SHP77 treated with DMSO at 0.1 percent for 48 hours (cell line): ENCODE measurements at regions not wholly inside any gene's neighbourhood (a gene's known extent, or its start where the extent isn't known, plus 50 kb on each side); places are given as distances from the start of the nearest gene placed in this dataset.

ENCODE experiments used
- DNase-seq: peaks from one replicate; lab custom pipeline; 2025; lab: John Stamatoyannopoulos, UW

DNA sequence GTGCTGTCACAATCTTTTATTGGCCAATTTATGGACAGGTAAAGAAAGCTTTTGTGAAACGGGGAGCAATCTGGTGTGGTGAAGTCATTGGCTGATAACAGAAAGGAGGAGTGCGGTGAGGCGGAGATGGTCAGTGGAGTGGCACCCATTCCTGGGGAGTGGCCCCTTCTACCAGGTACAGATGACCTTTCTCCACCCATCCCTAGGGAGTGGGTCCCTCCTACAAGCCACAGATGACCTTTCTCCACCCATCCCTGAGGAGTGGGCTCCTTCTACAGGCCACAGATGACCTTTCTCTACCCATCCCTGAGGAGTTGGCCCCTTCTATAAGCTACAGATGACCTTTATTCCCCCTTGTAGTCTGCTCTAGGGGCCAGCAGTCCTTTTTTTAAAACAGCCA is 267.6 kb upstream of the IRX2 start:
- DNase-seq, result no peak

DNA sequence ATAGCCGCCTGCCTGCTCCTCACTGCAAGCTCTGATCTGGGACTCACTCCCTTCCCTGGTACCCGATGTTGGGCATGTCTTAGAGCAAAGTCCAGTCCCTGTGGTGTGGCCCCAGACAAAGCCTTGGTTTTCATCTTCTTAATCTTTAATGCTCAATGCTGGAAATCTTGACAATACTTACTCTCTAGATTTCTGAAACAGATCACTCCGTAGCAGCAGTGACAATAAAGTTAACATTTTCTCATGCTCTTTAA is 260.2 kb upstream of the IRX2 start:
- DNase-seq, result no peak

DNA sequence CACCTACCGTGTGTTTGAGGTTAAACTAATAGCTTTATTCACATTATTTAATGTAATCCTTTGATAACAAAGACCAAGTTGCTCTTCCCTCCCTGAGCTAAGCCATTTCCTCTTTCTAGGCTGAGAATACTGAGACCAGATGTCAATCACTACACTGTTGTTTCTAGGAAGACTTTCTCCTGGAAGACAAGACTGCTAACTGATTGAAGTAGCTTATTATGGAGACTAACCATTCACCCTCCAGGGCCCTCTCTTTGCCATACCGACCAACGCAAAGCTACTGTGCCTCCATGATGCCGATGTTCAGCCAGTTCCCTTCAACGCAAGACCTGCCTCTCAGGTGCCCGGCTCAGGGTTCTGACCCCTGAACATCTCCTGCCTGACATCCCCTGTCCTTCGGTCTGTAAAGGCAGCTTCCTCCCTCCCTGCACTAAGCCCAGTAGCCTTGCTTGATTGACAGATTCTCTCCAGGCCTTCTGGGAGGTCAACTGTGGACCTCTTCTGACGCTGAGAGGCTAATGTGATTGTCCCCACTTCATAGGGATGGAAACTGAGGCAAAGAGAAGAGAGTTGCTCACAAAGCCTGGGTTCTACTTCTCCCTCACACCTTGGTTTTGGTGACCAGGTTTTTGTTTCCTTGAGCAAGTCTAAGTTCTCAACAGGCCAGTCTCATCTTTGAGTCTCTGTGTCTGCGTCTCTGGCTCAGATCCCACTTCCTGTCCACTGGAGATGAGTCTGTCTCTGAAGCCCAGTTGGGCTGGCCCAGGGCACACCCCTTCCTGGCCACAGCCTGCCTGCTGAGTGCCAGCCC is 259.7 kb upstream of the IRX2 start:
- no peak for DNase-seq

DNA sequence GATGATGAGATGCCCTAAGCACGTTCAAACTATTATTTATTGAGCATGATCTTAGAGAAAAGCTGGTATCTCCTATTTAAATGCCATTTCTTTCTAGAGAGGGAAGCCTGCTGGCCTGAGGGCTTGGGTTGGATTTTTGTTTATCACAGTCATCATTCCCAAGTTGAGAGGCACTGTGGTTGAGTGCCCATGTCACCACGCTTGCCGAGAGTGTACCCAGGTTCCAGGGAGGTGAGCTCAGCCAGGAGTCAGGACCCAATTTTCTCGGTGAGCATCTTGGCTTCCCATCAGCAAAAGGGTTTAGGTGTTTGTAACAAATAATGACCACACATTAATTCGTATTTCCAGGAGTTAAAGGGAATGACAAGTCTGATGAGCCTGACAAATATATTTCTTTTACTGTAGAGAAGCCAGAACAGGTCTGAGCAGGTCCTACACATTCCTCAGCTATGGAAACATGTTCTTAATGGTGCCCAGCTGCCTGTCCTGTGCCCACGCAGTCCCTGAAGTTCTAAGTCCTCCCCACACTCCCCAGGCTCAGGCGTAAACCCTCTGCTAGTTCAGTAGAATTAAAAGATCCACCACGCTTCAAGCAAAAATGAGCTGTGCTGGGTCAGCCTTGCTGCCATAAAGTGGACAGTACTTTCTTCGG is 258.9 kb upstream of the IRX2 start:
- no peak for DNase-seq

DNA sequence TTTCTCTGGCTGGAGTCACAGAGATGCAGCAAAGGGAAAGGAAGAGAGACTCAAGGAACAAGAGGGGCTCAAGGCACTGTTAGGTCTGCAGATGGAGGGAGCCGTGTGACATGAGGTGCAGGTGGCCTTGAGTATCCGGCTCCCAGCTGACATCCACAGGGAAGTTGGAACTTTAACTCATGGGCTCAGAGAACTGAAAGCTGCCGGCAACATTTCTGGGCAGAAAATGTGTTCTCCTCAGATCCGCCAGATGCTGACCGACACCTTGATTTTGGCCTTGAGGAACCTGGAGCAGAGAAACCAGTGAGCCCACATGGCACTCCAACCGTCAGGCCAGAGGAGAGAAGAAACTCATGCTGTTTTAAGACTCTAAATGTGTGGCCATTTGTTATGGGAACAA is 258.1 kb upstream of the IRX2 start:
- no peak for DNase-seq

DNA sequence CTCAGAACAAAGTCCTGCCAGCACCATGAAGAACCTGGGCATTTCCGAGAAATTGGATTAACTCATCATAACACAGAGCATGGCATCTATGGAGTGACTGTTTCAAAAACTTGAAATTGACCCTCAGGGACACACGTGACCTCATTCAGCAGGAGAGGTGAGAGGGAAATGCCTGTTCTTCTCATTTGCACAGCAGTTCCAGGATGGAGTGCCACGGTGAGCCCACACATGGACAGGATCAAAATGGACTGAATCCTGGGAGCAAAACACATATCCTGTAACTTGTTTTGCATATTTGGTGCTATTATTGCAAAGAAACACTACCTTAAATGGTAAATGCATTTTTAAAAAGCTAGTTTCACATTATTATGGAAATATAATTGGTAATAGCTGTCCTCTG is 256.1 kb upstream of the IRX2 start:
- no peak for DNase-seq

DNA sequence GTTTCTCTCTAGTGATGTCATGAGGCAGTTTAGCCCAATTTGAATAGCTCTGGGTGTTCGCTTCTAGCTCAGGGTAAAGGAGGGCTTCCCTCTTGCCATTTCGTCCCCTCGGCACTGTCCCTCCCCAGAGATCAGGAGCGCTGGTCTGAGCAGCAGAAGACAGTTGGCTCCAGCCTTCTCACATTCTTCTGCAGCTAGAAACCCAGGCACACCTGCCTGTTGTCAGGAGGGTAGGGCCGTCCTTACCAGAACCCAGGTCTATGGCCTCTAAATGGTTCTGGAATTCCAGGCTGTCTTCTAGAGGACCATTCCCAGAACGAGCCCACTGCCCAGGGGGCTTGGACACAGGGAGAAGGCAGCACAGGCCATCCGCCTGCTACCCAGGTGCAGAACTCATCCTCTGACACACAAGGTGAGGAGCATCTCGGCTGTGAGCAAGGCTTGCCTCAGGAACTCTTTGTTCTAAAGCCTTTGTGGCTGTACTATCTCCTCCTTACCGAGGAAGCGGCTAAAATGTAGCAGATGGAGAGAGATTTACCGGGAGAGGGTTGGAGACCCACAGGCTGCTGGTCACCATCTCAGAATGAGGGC is 255.6 kb upstream of the IRX2 start:
- DNase-seq, result no peak

DNA sequence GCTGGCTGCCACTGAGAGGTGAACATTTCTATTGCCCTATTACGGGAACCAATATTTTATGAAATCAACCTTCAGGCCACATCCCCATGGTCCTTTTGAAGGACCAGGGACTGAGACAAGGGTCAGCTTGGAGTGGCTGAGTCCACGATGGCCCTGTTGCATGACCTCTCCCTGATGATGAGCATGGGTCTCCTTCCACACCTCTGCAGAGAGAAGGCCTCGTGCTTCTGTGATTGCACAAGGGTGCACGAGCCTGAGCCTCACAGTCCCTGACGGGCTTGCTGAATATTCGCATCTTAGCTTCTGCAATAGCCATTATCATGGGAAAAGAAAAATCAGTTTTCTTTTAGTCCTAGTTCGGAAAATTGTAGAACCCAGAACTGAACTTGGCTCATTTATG is 255.0 kb upstream of the IRX2 start:
- DNase-seq, result no peak

DNA sequence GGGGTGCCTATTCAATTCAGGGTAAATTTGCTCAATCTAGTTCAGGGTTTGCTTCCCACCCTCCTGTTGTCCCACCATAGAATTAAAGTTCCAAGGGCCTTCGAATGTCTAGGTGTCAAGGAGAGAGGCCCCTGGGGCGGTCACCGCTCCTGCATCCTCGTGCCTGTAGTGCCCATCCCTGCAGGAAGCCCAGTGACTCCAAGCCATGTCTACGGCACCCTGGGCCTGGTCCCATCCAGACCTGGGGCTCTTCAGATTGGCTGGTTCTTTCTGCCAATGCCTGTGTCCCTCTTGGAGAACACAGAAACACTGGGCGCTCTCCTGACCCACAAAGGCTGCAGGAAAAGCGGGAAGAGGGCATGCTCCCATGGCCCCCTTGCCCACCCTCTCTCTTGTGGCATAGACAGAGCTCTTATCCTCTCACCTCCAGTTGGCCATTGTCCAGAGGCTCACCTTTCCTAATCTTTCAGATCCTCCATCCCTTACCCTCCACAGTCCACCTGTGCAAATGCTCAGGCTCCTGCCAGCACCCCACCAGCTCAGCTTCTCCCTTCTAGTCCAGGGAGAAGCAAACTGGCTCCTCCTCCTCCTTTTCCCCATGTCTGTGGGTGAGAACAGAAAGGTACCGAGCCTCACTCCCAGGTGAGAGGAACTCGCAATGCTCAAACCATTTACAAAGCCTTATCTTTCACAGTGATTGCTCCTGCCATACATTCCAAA is 253.0 kb upstream of the IRX2 start:
- DNase-seq, result no peak

DNA sequence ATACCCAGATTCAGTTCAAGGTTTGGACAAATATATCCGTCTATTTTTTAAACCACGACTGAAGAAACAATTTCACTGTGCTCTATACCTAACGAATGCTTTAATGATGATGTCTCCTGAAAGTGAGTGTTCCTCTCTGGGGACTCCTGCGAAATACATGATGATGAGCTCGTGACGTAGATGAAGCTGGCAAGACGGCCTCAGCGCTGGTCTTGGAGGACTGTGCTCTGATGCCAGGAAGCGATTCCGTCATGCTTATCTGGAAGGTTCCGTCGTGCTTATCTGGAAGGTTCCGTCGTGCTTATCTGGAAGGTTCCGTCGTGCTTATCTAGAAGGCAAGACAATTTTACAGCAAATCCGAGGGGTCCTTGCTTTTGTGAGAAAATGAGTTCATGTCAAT is 250.8 kb upstream of the IRX2 start:
- no peak for DNase-seq

DNA sequence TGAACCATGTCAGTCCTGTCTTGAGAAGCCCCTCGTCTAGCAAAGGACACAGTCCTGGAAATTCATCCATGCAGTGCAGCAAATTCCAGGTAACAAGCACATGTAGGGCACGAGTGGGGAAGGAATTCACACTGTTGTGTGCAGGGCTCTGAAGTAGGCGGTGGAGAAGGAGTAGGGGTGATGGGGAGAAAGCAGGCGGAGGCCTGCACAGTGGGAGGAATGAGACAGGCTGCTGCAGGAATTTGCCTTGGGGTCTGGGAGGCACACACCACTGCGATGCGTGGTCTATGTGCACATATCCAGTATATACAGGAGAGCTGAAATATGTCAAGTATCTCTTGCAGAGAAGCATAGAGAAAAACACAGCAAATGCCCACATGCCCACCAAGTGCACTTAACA is 249.2 kb upstream of the IRX2 start:
- no peak for DNase-seq

DNA sequence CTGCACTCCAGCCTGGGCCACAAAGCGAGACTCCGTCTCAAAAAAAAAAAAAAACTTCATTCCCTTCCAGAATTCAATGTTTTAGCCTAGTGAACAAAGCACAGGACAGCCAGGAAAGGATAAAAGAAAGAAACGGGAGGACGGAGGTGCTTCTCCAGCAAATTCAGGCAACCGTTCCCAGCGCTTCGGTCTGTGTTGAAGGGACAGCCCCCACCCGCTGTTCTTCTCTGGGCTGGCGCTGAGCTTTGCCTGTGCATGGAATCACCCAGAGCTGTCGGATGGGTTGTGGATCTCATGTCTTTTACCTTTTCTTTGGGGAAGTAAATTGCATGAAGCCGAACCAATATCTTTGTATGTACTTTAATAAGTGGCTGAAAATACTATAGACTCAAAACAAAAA is 248.4 kb upstream of the IRX2 start:
- no peak for DNase-seq

DNA sequence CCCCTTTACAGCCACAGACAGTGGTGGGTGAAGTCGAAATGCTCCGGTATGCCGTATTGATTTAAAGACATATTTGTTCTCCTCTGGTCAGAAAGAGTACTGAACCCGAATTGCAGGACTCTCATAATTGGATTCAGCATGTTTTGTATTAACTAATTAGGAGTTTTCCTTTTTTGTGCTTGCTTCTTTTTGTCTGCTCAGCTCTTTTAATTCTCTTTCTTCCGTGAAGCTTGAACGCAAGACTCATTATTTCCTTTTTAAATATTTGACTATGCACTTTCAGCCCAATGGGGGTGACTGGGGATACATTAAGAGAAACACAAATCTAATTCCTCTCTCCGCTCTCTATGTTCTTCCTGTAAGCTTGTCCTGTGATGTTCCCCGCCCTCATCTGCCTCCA is 246.6 kb upstream of the IRX2 start:
- no peak for DNase-seq

DNA sequence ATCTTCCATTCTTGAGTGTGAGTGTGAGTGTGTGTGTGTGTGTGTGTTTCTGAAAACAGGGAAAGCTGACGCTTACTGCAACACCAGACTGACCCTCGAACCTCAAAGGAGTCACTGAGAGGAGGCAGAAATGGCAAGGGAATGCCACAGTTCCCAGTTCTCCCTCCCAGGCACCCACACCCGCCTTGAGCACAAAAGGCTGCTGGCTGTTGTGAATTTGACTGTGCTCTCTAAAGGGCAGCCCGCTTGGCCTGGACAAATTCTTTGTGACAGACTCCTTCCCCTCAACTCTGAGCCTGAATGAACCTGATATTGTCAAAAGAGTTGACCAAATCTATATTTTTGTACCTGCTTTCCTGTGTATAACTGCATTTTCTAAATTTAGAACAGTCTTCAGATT is 245.7 kb upstream of the IRX2 start:
- DNase-seq, result no peak

DNA sequence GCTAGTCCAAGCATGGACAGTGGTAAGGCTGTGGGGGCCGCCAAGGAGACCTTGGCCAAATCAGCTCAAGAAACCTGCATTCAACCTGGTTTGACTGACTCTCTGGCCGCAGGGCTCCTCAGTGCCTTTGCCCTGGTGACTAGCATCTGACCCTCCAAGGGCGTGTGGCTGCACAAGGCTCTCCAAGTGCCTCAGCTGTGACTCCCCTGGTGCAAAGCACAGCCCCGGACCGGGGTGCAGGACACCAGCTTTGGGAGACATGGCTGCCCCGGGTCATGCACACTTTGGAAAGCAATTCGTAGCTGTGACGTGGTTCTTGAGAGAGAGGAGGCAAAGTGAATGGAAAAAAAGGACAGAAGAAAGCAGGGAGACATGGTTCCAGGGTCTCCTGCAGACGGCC is 245.2 kb upstream of the IRX2 start:
- DNase-seq, result no peak

DNA sequence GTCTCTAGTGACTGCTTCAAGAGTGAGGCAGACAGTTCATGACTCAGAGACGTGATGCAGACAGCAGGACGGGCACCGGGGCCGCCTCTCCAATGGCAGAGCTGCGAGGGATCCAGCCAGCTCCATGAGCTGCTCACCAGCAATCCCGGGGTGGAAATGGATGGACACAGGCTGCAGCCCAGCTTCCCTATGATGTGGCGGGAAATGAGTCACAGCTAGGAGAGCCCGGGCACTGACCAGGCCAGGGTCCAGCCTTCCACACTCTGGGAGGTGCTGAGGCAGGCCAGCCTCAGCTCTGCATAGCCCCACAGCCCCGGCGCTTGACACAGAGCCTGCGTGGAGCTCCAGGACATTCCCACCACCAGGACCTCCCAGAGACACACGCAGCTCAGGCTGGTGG is 244.8 kb upstream of the IRX2 start:
- DNase-seq, result no peak

DNA sequence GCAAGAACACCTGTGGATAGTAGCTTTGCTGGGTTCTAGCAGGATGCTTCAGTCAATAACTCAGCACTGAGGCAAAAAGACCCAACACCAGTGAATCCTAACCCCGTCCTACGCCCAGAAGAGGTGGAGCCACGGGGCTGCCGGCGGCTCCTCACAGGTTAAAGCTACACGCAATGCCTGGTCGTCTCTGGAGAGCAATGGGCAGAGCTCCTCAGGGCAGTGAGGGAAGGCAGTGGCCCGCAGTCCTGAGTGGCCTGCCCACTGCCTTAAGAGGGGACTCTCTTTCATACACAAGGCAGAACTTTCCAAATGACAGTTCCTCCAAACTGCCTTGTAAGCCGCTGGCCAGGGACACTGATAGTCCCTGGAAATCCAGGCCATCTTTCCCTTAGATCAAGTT is 244.2 kb upstream of the IRX2 start:
- no peak for DNase-seq

DNA sequence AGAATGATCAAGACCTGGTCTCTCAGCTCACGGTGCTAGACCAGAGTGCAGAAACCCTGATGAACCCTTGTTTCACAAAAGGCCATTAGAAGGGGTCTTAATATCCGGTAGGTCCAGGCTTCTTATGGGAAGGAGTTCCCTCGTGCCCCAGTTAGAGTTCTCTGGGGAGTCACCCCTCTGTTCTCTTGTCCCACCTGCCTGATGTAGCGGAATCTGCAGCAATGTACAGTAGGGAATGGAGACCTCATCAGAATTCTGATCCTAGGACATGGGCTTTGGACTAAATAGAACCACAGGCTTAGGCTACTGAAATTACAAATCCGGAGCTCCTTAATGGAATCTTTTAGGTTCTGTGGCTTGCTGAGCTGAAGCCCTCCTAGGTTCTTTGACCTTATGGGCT is 243.6 kb upstream of the IRX2 start:
- no peak for DNase-seq

DNA sequence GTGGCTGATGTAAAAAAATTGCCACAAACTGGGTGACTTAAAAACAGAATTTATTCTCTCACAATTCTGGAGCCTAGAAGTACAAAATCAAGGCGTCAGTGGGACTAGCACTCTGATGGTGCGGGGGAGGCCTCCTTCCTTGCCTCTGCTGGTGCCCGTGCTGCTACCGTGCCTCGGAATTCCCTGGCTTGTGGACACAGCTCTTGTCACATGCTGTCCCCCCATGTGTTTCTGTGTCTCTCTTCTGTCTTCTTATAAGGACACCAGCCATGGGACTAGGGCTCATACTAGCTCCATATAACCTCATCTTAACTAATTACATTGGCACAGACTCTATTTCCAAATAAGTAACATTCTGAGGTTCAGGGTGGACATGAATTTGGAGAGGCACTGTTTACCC is 242.3 kb upstream of the IRX2 start:
- no peak for DNase-seq

DNA sequence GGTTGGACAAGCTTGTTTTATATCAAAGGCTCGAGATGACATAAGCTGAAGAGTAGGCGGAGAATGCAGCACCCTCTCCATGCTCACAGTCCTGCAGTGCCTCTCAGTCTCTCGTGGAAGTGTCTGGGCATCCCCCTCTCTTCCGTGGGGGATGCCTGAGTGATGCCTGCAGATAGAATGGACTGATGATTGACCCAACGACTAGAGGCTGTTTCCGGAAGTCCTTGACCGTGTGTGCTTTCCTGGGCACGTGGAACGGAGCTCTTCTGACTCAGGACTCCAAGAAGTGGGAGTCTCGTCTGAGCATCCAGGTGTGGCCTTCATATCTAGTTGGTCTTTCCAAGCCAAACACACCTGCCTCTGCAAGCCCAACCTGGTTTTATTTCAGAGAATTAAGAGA is 241.8 kb upstream of the IRX2 start:
- no peak for DNase-seq

DNA sequence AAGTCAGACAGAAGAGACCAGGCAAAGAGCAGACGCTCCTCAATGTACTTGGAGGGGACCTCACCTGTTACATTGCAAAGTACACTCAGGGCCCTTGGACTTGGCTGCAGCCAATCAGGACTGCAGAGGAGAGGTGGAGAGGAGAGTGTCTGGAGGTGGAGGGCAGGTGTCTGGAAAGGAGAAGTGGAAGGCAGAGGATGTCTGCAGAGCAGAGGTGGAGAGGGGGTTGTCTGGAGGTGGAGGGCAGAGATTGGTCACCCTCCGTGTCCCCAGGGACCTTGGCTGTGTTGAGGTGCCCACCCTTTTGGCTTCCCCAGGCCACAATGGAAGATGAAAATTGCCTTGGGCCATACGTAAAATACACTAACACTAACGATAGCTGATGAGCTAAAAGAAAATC is 241.3 kb upstream of the IRX2 start:
- no peak for DNase-seq

DNA sequence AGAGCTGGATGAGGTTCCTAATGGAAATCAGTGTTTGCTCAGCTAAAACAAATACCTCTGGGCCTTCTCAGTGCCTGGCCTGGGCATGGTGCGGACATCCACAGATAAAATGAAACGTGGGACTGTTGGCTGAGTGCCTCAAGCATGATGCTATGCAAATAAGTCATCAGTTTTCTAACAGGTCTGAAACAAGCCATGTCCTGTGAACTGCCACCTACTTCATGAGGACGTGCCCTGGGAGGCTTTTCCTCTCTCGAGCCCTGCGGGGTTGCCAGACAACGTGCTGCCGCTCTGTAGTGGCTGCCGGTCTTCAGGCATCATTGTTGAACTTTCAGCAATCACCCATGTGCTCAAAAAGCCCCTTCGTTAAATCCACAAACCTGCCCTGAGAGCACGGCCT is 240.4 kb upstream of the IRX2 start:
- DNase-seq, result peak; percentile 89

DNA sequence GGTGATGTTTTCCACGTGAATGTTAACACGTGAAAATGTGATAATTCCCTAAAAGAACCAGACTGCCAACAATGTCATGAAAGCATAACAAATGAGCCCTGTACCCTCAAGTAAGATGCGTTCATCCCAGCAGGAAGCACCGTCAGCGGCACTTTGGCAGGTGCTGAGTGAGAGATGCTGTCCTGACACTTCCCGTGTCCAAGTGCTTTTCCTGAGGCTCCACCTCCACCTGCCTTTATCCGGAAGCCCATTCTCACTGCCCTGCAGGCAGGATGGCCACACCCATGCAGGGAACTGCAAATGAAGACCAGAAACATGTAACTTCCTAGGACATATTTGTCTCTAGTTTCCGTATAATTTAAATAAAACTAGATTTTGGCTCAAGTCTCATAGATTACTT is 238.0 kb upstream of the IRX2 start:
- no peak for DNase-seq
